Gastroesophageal sphincter (tissue), 4 donors: ENCODE measurements at regions not wholly inside any gene's neighbourhood (a gene's known extent, or its start where the extent isn't known, plus 50 kb on each side); places are given as distances from the start of the nearest gene placed in this dataset.

Source experiments
- ATAC-seq: fragments of 150-250 bp; one replicate; pipeline ENCODE4 v1.9.1; 2016; ENCODE audit warnings: mild to moderate bottlenecking, moderate library complexity
- H3K27ac ChIP-seq, 4 donors: fragments of 200-600 bp; sonication (generic) in 3 of 4; 1 replicate in 3 of 4; 2 replicates in 1 of 4; pipeline ENCODE4 v1.5.1; 2016 to 2019
- H3K27me3 ChIP-seq: fragments of 200-600 bp; sonication (generic); one replicate; pipeline ENCODE4 v1.5.1; 2019
- H3K36me3 ChIP-seq, 2 donors: fragments of 200-600 bp; sonication (generic); one replicate each; pipeline ENCODE4 v1.5.1; 2019; ENCODE audit warnings: control low read depth in 1 of 2
- H3K4me1 ChIP-seq, 3 donors: fragments of 200-600 bp; sonication (generic); 1 replicate in 2 of 3; 2 replicates in 1 of 3; pipeline ENCODE4 v1.5.1; 2016 to 2019; ENCODE audit warnings: control low read depth in 2 of 3
- H3K4me3 ChIP-seq, 2 donors: fragments of 200-600 bp; sonication (generic); one replicate each; pipeline ENCODE4 v1.5.1; 2019; ENCODE audit warnings: mild to moderate bottlenecking in 1 of 2, moderate library complexity in 1 of 2
- H3K9me3 ChIP-seq, 3 donors: fragments of 200-600 bp; sonication (generic); one replicate each; pipeline ENCODE4 v1.5.1; 2017 to 2019; ENCODE audit warnings: control low read depth in 2 of 3
- EP300 ChIP-seq: sonication (generic); formaldehyde crosslinking; IDR thresholded peaks from one replicate; pipeline ENCODE4 v1.6.1; 2017; ENCODE audit warnings: antibody characterized with exemption, mild to moderate bottlenecking
- POLR2A ChIP-seq, 2 donors: fragments of 450-650 bp; IDR thresholded peaks; one replicate each; pipeline ENCODE4 v1.6.1; 2017; ENCODE audit warnings: antibody characterized with exemption in 2 of 2, mild to moderate bottlenecking in 2 of 2, moderate library complexity in 1 of 2
- POLR2AphosphoS5 ChIP-seq: sonication (generic); formaldehyde crosslinking; IDR thresholded peaks from one replicate; pipeline ENCODE4 v1.6.1; 2017; ENCODE audit warnings: antibody characterized with exemption
- WGBS, 2 donors: methylation state at CpG; one replicate each; pipeline ENCODE4 v1.1.5; 2018; ENCODE audit warnings: low coverage in 1 of 2; 5-methylcytosine and 5-hydroxymethylcytosine counted together
- TF ChIP-seq, protein P1 (sequence below), 4 experiments: fragments of 200-600 bp in 2 of 4; fragments of 450-650 bp in 2 of 4; sonication (generic) in 1 of 4; IDR thresholded peaks; one replicate each; pipeline ENCODE4 v1.5.1; 2017 to 2019; ENCODE audit warnings: antibody characterized with exemption in 4 of 4, mild to moderate bottlenecking in 2 of 4, moderate library complexity in 2 of 4

DNA sequence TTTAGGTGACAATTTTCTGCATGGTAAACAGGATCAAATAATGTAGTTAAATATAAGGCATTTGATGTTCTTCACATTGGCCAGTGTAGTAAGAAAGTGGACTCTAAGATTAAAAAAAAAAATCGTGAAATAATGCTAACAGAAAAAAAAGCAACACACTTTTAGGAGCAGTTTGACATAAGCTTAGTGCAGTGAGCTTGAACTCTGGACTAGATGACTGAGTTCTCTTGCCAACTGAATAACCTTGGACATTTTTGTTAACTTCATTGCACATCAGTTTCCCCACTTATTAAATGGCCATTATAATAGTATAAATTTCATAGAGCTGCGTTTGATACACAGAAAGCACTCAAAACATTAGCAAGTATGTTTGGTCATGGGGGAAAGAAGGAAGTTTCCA lies 649.3 kb upstream of the ADGRL4 start:
- no peak overlapping the region for H3K27ac ChIP-seq
- TF ChIP-seq, protein P1, sequence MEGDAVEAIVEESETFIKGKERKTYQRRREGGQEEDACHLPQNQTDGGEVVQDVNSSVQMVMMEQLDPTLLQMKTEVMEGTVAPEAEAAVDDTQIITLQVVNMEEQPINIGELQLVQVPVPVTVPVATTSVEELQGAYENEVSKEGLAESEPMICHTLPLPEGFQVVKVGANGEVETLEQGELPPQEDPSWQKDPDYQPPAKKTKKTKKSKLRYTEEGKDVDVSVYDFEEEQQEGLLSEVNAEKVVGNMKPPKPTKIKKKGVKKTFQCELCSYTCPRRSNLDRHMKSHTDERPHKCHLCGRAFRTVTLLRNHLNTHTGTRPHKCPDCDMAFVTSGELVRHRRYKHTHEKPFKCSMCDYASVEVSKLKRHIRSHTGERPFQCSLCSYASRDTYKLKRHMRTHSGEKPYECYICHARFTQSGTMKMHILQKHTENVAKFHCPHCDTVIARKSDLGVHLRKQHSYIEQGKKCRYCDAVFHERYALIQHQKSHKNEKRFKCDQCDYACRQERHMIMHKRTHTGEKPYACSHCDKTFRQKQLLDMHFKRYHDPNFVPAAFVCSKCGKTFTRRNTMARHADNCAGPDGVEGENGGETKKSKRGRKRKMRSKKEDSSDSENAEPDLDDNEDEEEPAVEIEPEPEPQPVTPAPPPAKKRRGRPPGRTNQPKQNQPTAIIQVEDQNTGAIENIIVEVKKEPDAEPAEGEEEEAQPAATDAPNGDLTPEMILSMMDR (IDR thresholded peaks at IDR 0.05), result no peak
- TF ChIP-seq EP300 (no peak), POLR2AphosphoS5 (no peak), POLR2A (IDR thresholded peaks at IDR 0.05) (no peak)
- 63 to 71% methylated on average over 2 of the region's 2 CpGs for WGBS, 2 donors
- H3K9me3 ChIP-seq, result no peaks in the 10 kb centered on the region
- no peak for ATAC-seq
- no peak overlapping the region for H3K4me3 ChIP-seq
- H3K4me1 ChIP-seq, result peaks cover 0 to 5% (median 0%) of the 10 kb centered on the region in 3 donors
- no peaks in the 10 kb centered on the region for H3K27me3 ChIP-seq
- no peaks in the 10 kb centered on the region for H3K36me3 ChIP-seq

DNA sequence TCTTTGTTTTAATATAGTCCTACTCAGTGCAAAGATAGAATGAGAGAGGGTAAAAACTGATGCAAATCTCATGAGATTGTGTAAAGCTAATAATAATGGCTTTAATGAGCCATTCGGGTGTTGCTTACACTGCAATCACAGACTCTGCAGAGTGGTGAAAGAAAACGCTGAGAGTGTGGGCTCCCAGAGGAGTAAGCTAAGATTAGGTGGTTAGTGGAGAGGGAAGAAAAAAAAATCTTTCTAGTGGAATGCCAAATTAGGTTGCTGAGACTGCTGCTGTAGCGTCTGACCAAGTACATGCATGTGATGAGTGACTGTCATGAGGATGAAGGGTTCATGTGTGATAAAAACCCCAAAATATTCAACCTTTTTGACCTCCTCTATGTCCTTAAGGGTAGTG lies 645.9 kb upstream of the ADGRL4 start:
- no peak overlapping the region for H3K4me3 ChIP-seq
- no peaks in the 10 kb centered on the region for H3K36me3 ChIP-seq
- peaks cover 0 to 5% (median 0%) of the 10 kb centered on the region in 3 donors for H3K4me1 ChIP-seq
- no peak overlapping the region for H3K27ac ChIP-seq
- H3K27me3 ChIP-seq, result no peaks in the 10 kb centered on the region
- H3K9me3 ChIP-seq, result no peaks in the 10 kb centered on the region
- 44 to 57% methylated on average over 3 of the region's 3 CpGs for WGBS, 2 donors
- TF ChIP-seq EP300 (no peak), POLR2A (IDR thresholded peaks at IDR 0.05) (no peak), POLR2AphosphoS5 (no peak)
- TF ChIP-seq, protein P1 (IDR thresholded peaks at IDR 0.05), result no peak
- no peak for ATAC-seq

GRCh38 chr1:79648126-79648525 lies 641.6 kb upstream of the ADGRL4 start:
- no peak for ATAC-seq
- Histone ChIP-seq H3K4me3 (no peak overlapping the region), H3K27me3 (no peaks in the 10 kb centered on the region), H3K36me3 (no peaks in the 10 kb centered on the region), H3K4me1 (peaks cover 0 to under 1% (median 0%) of the 10 kb centered on the region in 3 donors), H3K27ac (no peak overlapping the region), H3K9me3 (no peaks in the 10 kb centered on the region)
- WGBS, 2 donors, result 83% methylated on average over 1 of the region's 1 CpG; no CpG with 5 or more reads in 1 of the 2 donors
- TF ChIP-seq EP300, result no peak
- no peak for TF ChIP-seq POLR2A (IDR thresholded peaks at IDR 0.05)

DNA sequence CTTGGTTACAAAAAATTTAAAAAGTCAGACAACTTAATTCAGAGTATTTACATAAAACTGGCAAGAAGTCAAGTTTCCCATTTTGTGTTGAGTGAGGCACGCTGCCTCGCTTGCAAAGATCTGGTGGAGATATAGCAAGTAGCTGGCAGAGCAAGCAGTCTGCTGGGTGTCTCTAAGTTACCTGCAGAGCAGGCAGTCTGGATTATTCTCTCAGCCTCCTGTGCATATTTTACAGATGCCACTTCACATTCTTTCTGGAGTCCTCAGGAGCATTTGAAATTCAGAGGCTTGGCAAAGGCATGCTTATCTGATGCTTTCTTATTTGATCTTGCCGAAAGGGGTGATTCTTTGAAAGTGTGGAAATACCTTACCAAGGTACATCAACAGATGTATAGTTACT lies 640.4 kb upstream of the ADGRL4 start:
- no peaks in the 10 kb centered on the region for H3K36me3 ChIP-seq
- no peak overlapping the region for H3K27ac ChIP-seq
- no peaks in the 10 kb centered on the region for H3K27me3 ChIP-seq
- H3K9me3 ChIP-seq, result no peaks in the 10 kb centered on the region
- TF ChIP-seq POLR2AphosphoS5, result no peak
- TF ChIP-seq POLR2A (IDR thresholded peaks at IDR 0.05), result no peak
- TF ChIP-seq EP300, result no peak
- 80 to 86% methylated on average over 1 to 3 of the region's 3 CpGs for WGBS, 2 donors
- no peak for ATAC-seq
- H3K4me3 ChIP-seq, result no peak overlapping the region
- H3K4me1 ChIP-seq, result no peaks in the 10 kb centered on the region

DNA sequence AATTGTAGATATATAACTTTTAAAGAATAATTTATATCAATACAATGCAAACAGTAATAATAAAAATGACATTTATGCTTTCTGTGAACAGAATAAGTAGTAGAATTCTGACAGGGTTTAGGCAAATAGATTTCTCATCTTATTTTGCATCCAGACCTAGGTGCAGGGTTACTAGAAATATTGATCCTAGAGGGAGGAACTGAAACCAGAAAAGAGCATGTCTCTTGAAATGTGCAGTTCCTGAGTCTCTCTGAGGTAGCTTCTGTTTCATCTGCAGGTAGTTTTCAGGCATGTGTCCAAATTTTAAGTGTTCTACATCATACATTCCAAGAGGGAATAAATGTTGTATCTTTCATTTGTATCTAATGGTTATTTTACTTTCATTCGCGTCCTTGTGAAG lies 631.9 kb upstream of the ADGRL4 start:
- H3K9me3 ChIP-seq, result no peaks in the 10 kb centered on the region
- 96% methylated on average over 2 of the region's 2 CpGs; no CpG with 5 or more reads in 1 of the 2 donors for WGBS, 2 donors
- H3K27me3 ChIP-seq, result no peaks in the 10 kb centered on the region

GRCh38 chr1:79633456-79633855 lies 626.9 kb upstream of the ADGRL4 start:
- no peak overlapping the region for H3K4me3 ChIP-seq
- no peaks in the 10 kb centered on the region for H3K9me3 ChIP-seq
- TF ChIP-seq, protein P1 (IDR thresholded peaks at IDR 0.05), result no peak
- TF ChIP-seq EP300 (no peak), POLR2A (IDR thresholded peaks at IDR 0.05) (no peak), POLR2AphosphoS5 (no peak)
- H3K4me1 ChIP-seq, result no peaks in the 10 kb centered on the region
- no peak overlapping the region for H3K27ac ChIP-seq
- no peak for ATAC-seq
- H3K36me3 ChIP-seq, result no peaks in the 10 kb centered on the region
- WGBS, 2 donors, result 68 to 88% methylated on average over 1 of the region's 1 CpG
- H3K27me3 ChIP-seq, result no peaks in the 10 kb centered on the region

More for the DNA sequence above, 631.9 kb upstream of the ADGRL4 start:
- Histone ChIP-seq H3K36me3 (no peaks in the 10 kb centered on the region), H3K4me3 (no peak overlapping the region), H3K4me1 (no peaks in the 10 kb centered on the region), H3K27ac (no peak overlapping the region)
- no peak for TF ChIP-seq POLR2A (IDR thresholded peaks at IDR 0.05)
- TF ChIP-seq POLR2AphosphoS5, result no peak
- TF ChIP-seq, protein P1 (IDR thresholded peaks at IDR 0.05), result no peak
- TF ChIP-seq EP300, result no peak
- ATAC-seq, result no peak
